HG03565 (cell line): ENCODE measurements at regions not wholly inside any gene's neighbourhood (a gene's known extent, or its start where the extent isn't known, plus 50 kb on each side); places are given as distances from the start of the nearest gene placed in this dataset.

Experiments
- ATAC-seq: cut with Tn5 transposase; IDR thresholded peaks from one replicate; pipeline ENCODE4 v1.9.1; 2021; ENCODE audit warnings: mild to moderate bottlenecking, moderate library complexity; ENCODE audit not compliant: unreplicated experiment

DNA sequence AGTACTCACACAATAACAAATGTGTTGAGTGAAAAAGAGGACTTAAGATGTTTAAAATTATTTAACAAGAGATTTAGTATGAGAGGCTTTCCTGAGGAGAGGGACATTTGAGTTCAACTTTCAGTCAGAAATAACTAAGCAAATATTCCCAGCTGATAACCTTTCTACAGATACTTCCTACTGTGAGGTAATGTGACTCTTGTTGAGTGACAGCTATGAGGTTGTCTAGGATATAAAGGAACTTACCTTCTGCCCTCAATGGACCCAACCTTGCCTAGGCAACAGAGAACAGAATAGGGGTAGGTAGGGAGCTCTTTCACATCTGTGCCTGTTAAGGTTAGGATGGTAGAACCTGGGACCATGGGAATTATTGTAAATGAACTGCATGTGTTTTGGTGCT is 54.7 kb downstream of the GLUD2 start:
- ATAC-seq = no peak

DNA sequence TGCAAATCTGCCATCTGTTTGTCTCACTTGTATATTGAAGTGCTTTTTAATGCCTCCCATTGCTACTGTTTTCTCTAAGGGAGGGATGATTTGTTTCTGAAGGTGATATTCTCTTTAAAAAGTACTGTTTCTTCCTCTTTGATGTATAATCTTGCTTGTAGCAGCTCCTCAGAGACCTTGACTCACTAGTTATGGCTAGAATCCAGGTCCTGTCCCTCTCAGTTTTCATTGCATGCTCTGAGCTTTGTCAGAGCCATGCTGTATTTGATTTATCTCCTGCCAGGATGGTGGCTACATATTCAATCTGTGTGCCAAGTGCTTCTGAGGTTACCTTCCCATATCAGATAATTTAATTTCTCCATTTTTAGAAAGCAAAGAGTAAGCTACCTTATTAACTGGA is 56.0 kb downstream of the GLUD2 start:
- no peak for ATAC-seq

GRCh38 chrX:121106484-121107235 is 59.2 kb downstream of the GLUD2 start:
- no peak for ATAC-seq

- no peak for ATAC-seq
Observed at GRCh38 chrX:121109986-121110385, 62.6 kb downstream of the GLUD2 start.

GRCh38 chrX:121110536-121110935 is 63.1 kb downstream of the GLUD2 start:
- ATAC-seq = no peak

DNA sequence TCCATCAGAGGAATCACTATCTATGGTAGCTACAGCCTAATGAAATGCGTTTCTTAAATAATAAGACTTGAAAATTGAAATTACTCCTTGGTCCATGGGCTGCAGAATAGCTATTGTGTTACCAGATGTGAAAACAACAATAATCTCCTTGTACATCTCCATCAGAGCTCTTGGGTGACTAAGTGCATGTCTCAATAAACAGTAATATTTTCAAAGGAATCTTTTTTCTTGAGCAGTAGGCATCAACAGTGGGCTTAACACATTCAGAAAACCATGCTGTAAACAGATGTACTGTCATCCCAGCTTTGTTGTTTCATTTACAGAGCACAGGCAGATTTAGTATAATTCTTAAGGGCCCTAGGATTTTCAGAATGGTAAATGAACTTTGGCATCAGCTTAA is 67.3 kb downstream of the GLUD2 start:
- no peak for ATAC-seq

DNA sequence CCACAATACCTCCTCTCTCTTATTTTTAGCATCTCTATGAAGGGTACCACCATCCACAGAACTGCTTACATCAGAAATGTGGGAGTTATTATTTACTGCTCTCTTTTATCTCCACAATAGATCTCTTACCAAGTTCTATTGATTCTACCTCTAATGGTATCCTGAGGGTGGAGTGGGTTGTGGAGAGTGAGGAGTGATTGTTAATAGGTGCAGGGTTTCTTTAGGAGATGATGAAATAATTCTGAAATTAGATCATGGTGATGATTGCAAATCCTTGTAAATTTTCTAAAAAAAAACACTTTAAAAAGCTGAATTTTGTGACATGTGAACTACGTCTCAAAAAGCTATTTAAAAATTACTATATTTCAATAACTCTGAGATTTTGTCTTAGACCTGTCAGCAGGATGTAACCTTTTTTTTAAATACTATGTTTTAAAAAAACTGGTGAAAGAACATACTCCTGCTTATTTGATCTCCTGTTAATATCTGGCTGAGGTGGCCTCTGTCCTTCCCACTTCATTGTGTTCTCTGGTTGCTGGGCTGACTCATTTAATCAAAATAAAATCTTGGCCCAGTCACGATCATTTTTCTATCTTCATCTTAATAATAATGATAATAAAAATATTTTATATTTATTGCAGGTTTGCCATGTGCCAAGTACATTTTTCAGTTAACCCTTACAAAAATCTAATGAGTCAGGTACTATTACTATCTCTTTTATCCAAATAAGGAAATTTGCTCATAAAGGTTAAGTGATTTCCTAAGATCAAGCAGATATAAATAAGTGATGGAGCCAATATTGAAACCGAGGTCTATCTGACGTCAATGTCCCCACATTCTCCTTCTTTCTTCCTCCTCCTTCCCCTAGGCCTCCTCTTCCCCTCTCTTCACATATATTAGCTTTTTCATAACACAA is 73.5 kb downstream of the GLUD2 start:
- no peak for ATAC-seq

GRCh38 chrX:121122332-121122731 is 74.9 kb downstream of the GLUD2 start:
- ATAC-seq = no peak

DNA sequence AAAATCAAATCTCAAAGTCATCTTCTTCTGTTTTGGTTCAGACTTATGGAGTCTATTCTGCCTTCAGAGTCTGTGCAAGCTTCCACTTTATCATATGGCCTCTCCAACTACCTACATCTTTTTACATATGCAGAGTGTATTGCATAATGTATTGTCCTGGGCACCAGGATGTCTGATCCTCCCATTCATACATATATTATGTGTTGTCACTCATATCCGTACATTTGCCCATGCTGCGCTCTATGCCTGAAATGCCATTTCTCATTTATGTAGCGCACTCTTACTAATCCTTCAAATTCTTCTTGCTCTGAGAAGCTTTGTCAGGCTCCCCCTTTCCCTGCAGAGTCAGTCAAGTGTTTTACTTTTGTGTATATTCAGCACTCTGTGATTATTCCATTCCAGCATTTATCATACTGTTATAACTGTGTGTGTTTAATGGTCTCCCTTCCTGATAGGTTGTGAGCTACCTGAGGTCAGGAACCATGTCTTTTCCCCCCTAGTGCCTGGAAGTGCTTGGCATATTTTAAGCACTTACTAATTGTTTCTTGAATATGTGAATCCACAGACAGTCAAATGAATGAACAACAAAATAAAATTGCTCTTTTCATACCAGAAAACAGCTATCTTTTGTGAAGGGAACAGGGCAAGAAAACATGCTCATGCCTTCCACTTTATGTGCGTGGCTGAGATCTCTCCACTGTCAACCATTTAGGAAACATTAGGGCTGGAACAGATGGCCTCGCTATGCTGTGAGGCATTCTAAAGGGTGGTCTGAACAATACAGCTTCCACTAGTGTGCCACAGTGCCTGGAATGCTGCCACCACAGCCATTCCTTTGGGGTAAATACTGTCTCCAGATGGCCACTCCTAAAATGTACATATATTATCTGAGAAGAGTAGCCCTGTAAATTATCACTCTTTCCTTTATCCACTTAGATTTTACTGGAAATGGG is 81.8 kb downstream of the GLUD2 start:
- ATAC-seq = no peak

DNA sequence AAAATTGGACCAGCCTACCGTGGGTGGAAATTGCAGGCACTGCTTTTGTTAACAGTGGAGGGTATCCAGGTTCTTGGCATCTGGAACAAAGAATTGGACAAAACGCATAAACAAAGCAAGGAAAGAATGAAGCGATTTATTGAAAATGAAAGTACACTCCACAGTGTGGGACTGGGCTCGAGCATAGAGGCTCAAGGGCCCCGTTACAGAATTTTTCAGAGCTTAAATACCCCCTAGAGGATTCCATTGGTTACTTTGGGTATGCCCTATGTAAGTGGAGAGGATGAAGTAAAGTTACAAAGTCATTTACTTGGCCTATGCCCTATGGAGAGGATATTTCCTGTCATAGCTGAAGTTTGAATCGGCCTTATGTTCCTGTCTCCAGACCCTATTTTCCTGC is 85.3 kb downstream of the GLUD2 start:
- ATAC-seq = no peak

GRCh38 chrX:121135488-121136207 is 88.2 kb downstream of the GLUD2 start:
- ATAC-seq = no peak

GRCh38 chrX:121146059-121146628 is 98.7 kb downstream of the GLUD2 start:
- no peak for ATAC-seq

DNA sequence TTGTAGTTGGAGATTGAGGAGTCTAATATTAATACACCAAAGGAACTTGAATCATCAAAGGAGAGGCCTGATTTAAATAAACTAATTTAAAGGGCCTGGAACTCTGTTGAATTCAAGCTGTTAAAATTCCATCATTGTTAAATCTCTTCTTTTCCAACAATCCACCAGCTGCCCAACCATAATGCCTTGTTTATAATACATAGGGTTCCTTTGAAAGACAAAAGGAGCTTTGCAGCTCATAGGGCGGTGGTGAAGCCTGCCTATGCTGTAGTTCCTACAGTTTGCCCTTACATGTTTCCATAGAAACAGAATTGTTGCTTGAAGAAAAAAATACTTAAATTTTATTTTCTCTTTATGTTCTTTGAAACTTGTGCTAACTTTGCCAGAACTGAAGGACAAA is 102.8 kb downstream of the GLUD2 start:
- no peak for ATAC-seq

DNA sequence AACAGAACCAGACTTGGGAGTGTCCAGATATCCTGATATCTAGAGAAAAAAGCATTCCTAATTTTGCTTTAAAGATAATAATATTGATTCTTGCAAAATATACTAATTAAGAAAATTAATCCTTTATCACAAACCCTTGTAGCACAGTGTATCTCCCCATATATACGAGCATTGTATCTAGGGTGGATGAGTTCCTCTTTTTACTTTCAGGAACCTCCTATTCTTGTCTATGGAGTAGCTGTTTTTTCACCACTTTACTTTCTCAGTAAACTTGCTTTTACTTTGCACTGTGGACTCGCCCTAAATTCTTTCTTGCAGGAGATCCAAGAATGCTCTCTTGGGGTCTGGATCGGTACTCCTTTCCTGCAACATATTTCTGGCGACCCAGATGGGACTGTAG is 103.9 kb downstream of the GLUD2 start:
- ATAC-seq = peak; percentile 78

DNA sequence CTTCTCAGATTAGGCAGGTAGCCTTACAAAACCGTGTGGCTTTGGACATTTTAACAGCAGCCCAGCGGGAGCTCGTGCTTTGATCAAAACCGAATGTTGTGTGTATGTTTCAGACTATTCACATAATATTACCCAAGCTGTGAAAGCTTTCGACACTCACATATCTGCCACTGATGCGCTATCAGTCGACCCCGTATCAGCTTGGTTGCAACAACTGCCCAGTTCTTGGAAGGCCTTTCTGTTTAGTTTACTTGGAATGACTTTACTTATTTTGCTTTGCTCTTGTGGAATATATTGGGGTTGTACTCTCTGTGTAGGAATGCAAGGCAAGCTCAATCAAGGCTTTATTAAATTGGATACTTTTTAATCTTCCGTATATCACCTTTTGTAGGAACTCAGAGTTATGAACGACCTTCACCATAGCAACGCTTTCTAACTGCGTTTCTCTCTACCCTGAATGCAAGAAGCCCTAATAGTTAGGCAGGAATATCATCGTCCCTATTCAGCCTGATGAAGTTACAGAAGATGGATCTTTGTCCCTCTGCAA is 107.5 kb downstream of the GLUD2 start:
- no peak for ATAC-seq

DNA sequence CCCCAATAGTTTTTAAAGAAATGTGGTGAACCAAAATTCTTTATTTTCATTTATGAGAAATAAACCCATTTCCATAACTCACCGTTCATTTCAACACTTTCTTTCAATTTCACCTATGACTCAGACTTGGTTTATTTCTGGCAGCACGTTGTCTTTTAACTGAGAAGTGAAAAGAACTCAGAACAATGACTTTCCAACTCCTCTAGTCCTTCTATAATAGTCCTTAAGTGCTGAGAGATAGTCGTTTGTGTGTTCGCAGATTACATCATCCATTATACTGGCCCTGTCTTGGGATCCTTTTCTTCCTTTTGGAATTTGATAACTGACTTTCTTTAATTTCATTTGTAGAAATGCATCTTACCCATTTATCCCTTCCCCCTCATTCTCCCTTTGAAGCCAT is 113.6 kb downstream of the GLUD2 start:
- ATAC-seq = peak; percentile 85

GRCh38 chrX:121161501-121161933 is 114.1 kb downstream of the GLUD2 start:
- peak; percentile 39 for ATAC-seq

DNA sequence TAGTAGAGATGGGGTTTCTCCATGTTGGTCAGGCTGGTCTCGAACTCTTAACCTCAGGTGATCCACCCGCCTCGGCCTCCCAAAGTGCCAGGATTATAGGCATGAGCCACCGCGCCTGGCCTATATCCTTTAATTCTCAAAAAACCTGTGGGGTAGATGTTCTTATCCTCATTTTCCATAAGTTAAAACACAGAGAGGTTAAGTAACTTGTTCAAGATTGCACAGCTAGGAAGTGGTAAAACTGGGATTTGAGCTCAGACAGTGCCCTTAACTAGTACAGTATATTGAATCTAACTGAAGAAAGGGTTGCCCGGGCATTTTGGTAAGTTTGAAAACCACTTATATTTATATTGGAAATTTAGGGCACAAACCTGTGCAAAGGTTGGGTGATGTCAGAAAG is 116.0 kb downstream of the GLUD2 start:
- no peak for ATAC-seq

GRCh38 chrX:121165930-121166359 is 118.5 kb downstream of the GLUD2 start:
- ATAC-seq = no peak
